ENCODE measurements at regions not wholly inside any gene's neighbourhood (a gene's known extent, or its start where the extent isn't known, plus 50 kb on each side); places are given as distances from the start of the nearest gene placed in this dataset.

GRCh38 chr3:35276568-35276967, 362.8 kb upstream of the ARPP21 start:
- Histone ChIP-seq H3K27ac (replicated peaks) (no peak overlapping the region), H3K27me3 (ENCODE audit: insufficient read depth, poor library complexity, severe bottlenecking) (no peaks in the 10 kb centered on the region), H3K4me3 (replicated peaks; ENCODE audit: insufficient read depth, low read length) (no peak overlapping the region)
- TF ChIP-seq SPI1 (IDR thresholded peaks at IDR 0.05; ENCODE audit: borderline replicate concordance, low read depth) (no peak), POLR2AphosphoS5 (IDR thresholded peaks at IDR 0.05; ENCODE audit: low read depth) (no peak), GABPA (IDR thresholded peaks at IDR 0.05; ENCODE audit: low read depth) (no peak), REST (IDR thresholded peaks at IDR 0.05; ENCODE audit: insufficient replicate concordance, low read depth) (no peak), CTCF (IDR thresholded peaks at IDR 0.05; ENCODE audit: insufficient read depth, low read length) (no peak)
- no peak for DNase-seq (ENCODE audit: low read depth in 1 of 2, low spot score in 1 of 2)

GRCh38 chr3:35291471-35292236, 347.7 kb upstream of the ARPP21 start:
- Histone ChIP-seq H3K4me3 (replicated peaks; ENCODE audit: insufficient read depth, low read length) (no peak overlapping the region), H3K27me3 (ENCODE audit: insufficient read depth, poor library complexity, severe bottlenecking) (no peaks in the 10 kb centered on the region), H3K27ac (replicated peaks) (no peak overlapping the region)
- DNase-seq (ENCODE audit: low read depth in 1 of 2, low spot score in 1 of 2): no peak
- TF ChIP-seq REST (IDR thresholded peaks at IDR 0.05; ENCODE audit: insufficient replicate concordance, low read depth) (no peak), POLR2AphosphoS5 (IDR thresholded peaks at IDR 0.05; ENCODE audit: low read depth) (no peak), SPI1 (IDR thresholded peaks at IDR 0.05; ENCODE audit: borderline replicate concordance, low read depth) (no peak), CTCF (IDR thresholded peaks at IDR 0.05; ENCODE audit: insufficient read depth, low read length) (no peak), GABPA (IDR thresholded peaks at IDR 0.05; ENCODE audit: low read depth) (no peak)

GRCh38 chr3:35292568-35292967, 346.8 kb upstream of the ARPP21 start:
- TF ChIP-seq POLR2AphosphoS5 (IDR thresholded peaks at IDR 0.05; ENCODE audit: low read depth) (no peak), CTCF (IDR thresholded peaks at IDR 0.05; ENCODE audit: insufficient read depth, low read length) (no peak), SPI1 (IDR thresholded peaks at IDR 0.05; ENCODE audit: borderline replicate concordance, low read depth) (no peak), REST (IDR thresholded peaks at IDR 0.05; ENCODE audit: insufficient replicate concordance, low read depth) (no peak), GABPA (IDR thresholded peaks at IDR 0.05; ENCODE audit: low read depth) (no peak)
- H3K27ac ChIP-seq (replicated peaks): no peak overlapping the region
- no peaks in the 10 kb centered on the region for H3K27me3 ChIP-seq (ENCODE audit: insufficient read depth, poor library complexity, severe bottlenecking)
- DNase-seq (ENCODE audit: low read depth in 1 of 2, low spot score in 1 of 2): no peak
- no peak overlapping the region for H3K4me3 ChIP-seq (replicated peaks; ENCODE audit: insufficient read depth, low read length)

Measured in HL-60 (cell line).